Fibroblast of lung (primary cell): ENCODE measurements at regions not wholly inside any gene's neighbourhood (a gene's known extent, or its start where the extent isn't known, plus 50 kb on each side); places are given as distances from the start of the nearest gene placed in this dataset.

Experiments used
- CTCF ChIP-seq, 2 donors: IDR thresholded peaks in 1 of 2; conservative IDR thresholded peaks in 1 of 2; 1 replicate in 1 of 2; 2 replicates in 1 of 2; pipeline ENCODE4 v1.5.1; 2011 to 2012; ENCODE audit warnings: low read length in 2 of 2, control low read depth in 1 of 2, inconsistent platforms in 1 of 2, low read depth in 1 of 2, mild to moderate bottlenecking in 1 of 2
- EZH2 ChIP-seq: IDR thresholded peaks from 2 replicates; pipeline ENCODE4 v1.5.1; 2012; ENCODE audit warnings: low read length, control low read depth, mild to moderate bottlenecking; ENCODE audit errors: missing control alignments

GRCh38 chr13:63853816-63854215 is 2438.2 kb upstream of the PCDH20 start:
- TF ChIP-seq CTCF (conservative IDR thresholded peaks at IDR 0.05 in 1 of 2, IDR thresholded peaks at IDR 0.05 in 1 of 2; ENCODE audit: low read depth in 1 of 2, low read length in 2 of 2) (no peak), EZH2 (no peak)
